HG02571 (cell line): ENCODE measurements at regions not wholly inside any gene's neighbourhood (a gene's known extent, or its start where the extent isn't known, plus 50 kb on each side); places are given as distances from the start of the nearest gene placed in this dataset.

Experiments used
- ATAC-seq: cut with Tn5 transposase; IDR thresholded peaks from one replicate; pipeline ENCODE4 v1.9.1; 2021; ENCODE audit warnings: mild to moderate bottlenecking, moderate library complexity; ENCODE audit not compliant: unreplicated experiment

GRCh38 chr7:19463581-19463980, 245.3 kb downstream of the POLR1F start:
- no peak for ATAC-seq

- no peak for ATAC-seq
Measured at GRCh38 chr7:19455623-19456022, 253.2 kb downstream of the POLR1F start.

GRCh38 chr7:19448091-19448490, 260.7 kb downstream of the POLR1F start:
- ATAC-seq = no peak

GRCh38 chr7:19442016-19442785, 266.6 kb downstream of the POLR1F start:
- ATAC-seq = no peak

- no peak for ATAC-seq
Measured at GRCh38 chr7:19439517-19439916, 269.3 kb downstream of the POLR1F start.

GRCh38 chr7:19437446-19437845, 271.4 kb downstream of the POLR1F start:
- no peak for ATAC-seq

- no peak for ATAC-seq
Measured at GRCh38 chr7:19427944-19428343, 280.9 kb downstream of the POLR1F start.

GRCh38 chr7:19421861-19422260, 276.6 kb upstream of the FERD3L start:
- ATAC-seq = no peak

GRCh38 chr7:19417231-19417630, 272.0 kb upstream of the FERD3L start:
- no peak for ATAC-seq

- no peak for ATAC-seq
Measured at GRCh38 chr7:19415123-19415522, 269.9 kb upstream of the FERD3L start.

- no peak for ATAC-seq
Measured at GRCh38 chr7:19413443-19413965, 268.3 kb upstream of the FERD3L start.

GRCh38 chr7:19410691-19411090, 265.5 kb upstream of the FERD3L start:
- no peak for ATAC-seq

GRCh38 chr7:19410106-19410505, 264.9 kb upstream of the FERD3L start:
- ATAC-seq = no peak

GRCh38 chr7:19408706-19409220, 263.5 kb upstream of the FERD3L start:
- ATAC-seq = no peak

GRCh38 chr7:19407270-19407669, 262.0 kb upstream of the FERD3L start:
- no peak for ATAC-seq

GRCh38 chr7:19405541-19405940, 260.3 kb upstream of the FERD3L start:
- ATAC-seq = no peak

GRCh38 chr7:19404912-19405329, 259.7 kb upstream of the FERD3L start:
- no peak for ATAC-seq

- no peak for ATAC-seq
Measured at GRCh38 chr7:19403691-19404090, 258.5 kb upstream of the FERD3L start.

GRCh38 chr7:19401461-19401860, 256.2 kb upstream of the FERD3L start:
- no peak for ATAC-seq

GRCh38 chr7:19400758-19401254, 255.6 kb upstream of the FERD3L start:
- no peak for ATAC-seq

- ATAC-seq = no peak
Measured at GRCh38 chr7:19397911-19398310, 252.7 kb upstream of the FERD3L start.

GRCh38 chr7:19392246-19392645, 247.0 kb upstream of the FERD3L start:
- no peak for ATAC-seq
